Body of pancreas (tissue), 4 donors: ENCODE measurements at regions not wholly inside any gene's neighbourhood (a gene's known extent, or its start where the extent isn't known, plus 50 kb on each side); places are given as distances from the start of the nearest gene placed in this dataset.

Experiments
- POLR2A ChIP-seq, 3 donors: fragments of 450-650 bp; IDR thresholded peaks; one replicate each; pipeline ENCODE4 v1.6.1; 2016; ENCODE audit warnings: antibody characterized with exemption in 3 of 3, mild to moderate bottlenecking in 2 of 3
- TF ChIP-seq, protein P1 (sequence below), 7 experiments: fragments of 450-650 bp in 4 of 7; fragments of 200-600 bp in 3 of 7; sonication (generic) in 3 of 7; IDR thresholded peaks; one replicate each; pipeline ENCODE4 v1.5.1; 2016 to 2019; ENCODE audit warnings: antibody characterized with exemption in 7 of 7

DNA sequence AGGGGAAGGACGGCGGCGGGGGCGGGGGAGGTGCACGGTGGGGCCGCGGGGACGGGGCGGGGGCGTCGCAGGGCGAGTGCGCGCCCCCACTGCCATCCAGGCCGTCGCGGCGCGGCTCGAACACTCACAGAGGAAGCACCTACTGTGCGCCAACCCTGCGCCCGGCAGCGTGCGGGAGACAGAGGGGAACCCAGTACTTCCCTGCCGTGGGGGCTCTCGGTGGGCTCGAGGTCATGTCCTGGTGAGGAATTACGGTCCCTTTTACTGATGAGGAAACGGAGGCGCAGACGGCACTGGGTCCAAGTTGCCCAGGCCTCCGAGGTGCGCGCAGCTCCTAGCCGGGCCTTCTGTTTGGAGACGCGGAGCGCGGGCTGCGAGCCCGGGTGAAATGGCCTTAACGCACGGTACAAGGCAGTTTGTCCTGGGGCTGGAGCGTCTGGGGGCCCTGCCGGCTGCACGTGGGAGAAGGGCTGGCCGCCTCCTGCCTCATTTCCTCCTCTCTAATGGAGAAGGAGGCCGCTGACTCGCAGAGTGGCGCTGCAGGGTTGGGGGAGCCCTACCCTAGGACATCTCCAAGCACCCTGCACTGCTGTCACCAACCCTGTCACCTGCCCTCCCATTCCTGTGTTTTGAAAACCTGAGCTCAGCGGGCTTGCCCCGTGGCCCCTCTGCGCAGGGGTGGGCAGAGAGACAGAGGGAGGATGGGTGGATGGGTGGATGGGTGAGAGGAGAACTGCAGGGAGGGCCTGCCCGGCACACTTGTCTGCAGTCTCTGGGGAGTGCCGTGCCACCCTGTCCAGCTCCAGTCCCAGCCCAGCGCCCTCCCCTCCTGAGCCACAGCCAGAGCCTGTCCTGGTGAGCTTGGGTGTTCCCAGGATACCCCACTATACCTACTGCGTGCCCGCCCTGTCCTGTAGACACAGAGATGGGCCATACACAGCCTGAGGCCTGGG is 106.0 kb downstream of the ADRA2C start:
- TF ChIP-seq POLR2A (IDR thresholded peaks at IDR 0.05), result no peak
- TF ChIP-seq, protein P1, sequence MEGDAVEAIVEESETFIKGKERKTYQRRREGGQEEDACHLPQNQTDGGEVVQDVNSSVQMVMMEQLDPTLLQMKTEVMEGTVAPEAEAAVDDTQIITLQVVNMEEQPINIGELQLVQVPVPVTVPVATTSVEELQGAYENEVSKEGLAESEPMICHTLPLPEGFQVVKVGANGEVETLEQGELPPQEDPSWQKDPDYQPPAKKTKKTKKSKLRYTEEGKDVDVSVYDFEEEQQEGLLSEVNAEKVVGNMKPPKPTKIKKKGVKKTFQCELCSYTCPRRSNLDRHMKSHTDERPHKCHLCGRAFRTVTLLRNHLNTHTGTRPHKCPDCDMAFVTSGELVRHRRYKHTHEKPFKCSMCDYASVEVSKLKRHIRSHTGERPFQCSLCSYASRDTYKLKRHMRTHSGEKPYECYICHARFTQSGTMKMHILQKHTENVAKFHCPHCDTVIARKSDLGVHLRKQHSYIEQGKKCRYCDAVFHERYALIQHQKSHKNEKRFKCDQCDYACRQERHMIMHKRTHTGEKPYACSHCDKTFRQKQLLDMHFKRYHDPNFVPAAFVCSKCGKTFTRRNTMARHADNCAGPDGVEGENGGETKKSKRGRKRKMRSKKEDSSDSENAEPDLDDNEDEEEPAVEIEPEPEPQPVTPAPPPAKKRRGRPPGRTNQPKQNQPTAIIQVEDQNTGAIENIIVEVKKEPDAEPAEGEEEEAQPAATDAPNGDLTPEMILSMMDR (IDR thresholded peaks at IDR 0.05), result no peak
